Spleen (tissue), 11 donors: ENCODE measurements at regions not wholly inside any gene's neighbourhood (a gene's known extent, or its start where the extent isn't known, plus 50 kb on each side); places are given as distances from the start of the nearest gene placed in this dataset.

Experiments
- DNase-seq: peaks from one replicate; pipeline ENCODE4 v3.0.0-alpha.2; 2020
- H3K27ac ChIP-seq, 8 donors: fragments of 200-600 bp; sonication (generic) in 7 of 8; 1 replicate in 4 of 8; 2 replicates in 4 of 8; pipeline versions ENCODE4 v1.5.0 to v1.8.0; 2016 to 2021; ENCODE audit warnings: inconsistent platforms in 4 of 8, mild to moderate bottlenecking in 4 of 8, moderate library complexity in 1 of 8
- H3K27me3 ChIP-seq, 7 donors: fragments of 200-600 bp; sonication (generic) in 6 of 7; replicated peaks in 1 of 7; 1 replicate in 4 of 7; 2 replicates in 3 of 7; pipeline versions ENCODE4 v1.5.0 to v1.8.0; 2016 to 2021; ENCODE audit warnings: inconsistent platforms in 3 of 7, mild to moderate bottlenecking in 1 of 7
- H3K36me3 ChIP-seq, 6 donors: fragments of 200-600 bp; sonication (generic) in 5 of 6; 1 replicate in 4 of 6; 2 replicates in 2 of 6; pipeline versions ENCODE4 v1.5.0 to v1.8.0; 2016 to 2021; ENCODE audit warnings: inconsistent platforms in 2 of 6
- H3K4me1 ChIP-seq, 6 donors: fragments of 200-600 bp; sonication (generic) in 5 of 6; 1 replicate in 3 of 6; 2 replicates in 3 of 6; pipeline versions ENCODE4 v1.5.0 to v1.8.0; 2016 to 2021; ENCODE audit warnings: inconsistent platforms in 3 of 6
- H3K4me3 ChIP-seq, 8 donors: fragments of 200-600 bp; sonication (generic) in 7 of 8; 1 replicate in 4 of 8; 2 replicates in 4 of 8; pipeline versions ENCODE4 v1.5.0 to v1.8.0; 2016 to 2021; ENCODE audit warnings: inconsistent platforms in 4 of 8, mild to moderate bottlenecking in 4 of 8, moderate library complexity in 2 of 8
- H3K9me3 ChIP-seq, 8 donors: fragments of 200-600 bp; sonication (generic) in 7 of 8; 1 replicate in 4 of 8; 2 replicates in 4 of 8; pipeline versions ENCODE4 v1.5.0 to v1.8.0; 2016 to 2021; ENCODE audit warnings: inconsistent platforms in 4 of 8
- CTCF ChIP-seq, 11 experiments: fragments of 200-600 bp in 7 of 11; fragments of 450-650 bp in 4 of 11; sonication (generic) in 4 of 11; IDR thresholded peaks in 8 of 11; conservative IDR thresholded peaks in 3 of 11; 1 replicate in 7 of 11; 2 replicates in 4 of 11; pipeline versions ENCODE4 v1.4.0 to v1.8.0; 2016 to 2021; ENCODE audit warnings: antibody characterized with exemption in 11 of 11, inconsistent platforms in 4 of 11, mild to moderate bottlenecking in 1 of 11
- POLR2A ChIP-seq, 3 donors: fragments of 450-650 bp; IDR thresholded peaks; one replicate each; pipeline ENCODE4 v1.5.1; 2017; ENCODE audit warnings: antibody characterized with exemption in 3 of 3, mild to moderate bottlenecking in 1 of 3
- POLR2AphosphoS5 ChIP-seq, 3 donors: sonication (generic); formaldehyde crosslinking; IDR thresholded peaks; one replicate each; pipeline ENCODE4 v1.5.1; 2017; ENCODE audit warnings: antibody characterized with exemption in 3 of 3
- WGBS, 5 donors: extraction: QIAGEN DNeasy Blood & Tissue Kit in 3 of 5; methylation state at CpG; one replicate each; pipeline versions ENCODE4 v1.1.5 to v1.1.7; 2013 to 2018; 5-methylcytosine and 5-hydroxymethylcytosine counted together
- intact Hi-C: fragments of 100-400 bp; cut with DNase I; formaldehyde crosslinking; loops from one replicate; pipeline ENCODE4 v1.15.0; 2023; ENCODE audit warnings: low total_unique reads
- small RNA-seq, 4 donors: library from RNA; depleted of rRNA; stranded (forward); fragments of <200 nt; gene quantifications; one replicate each; pipeline ENCODE3, GENCODE V24; 2016
- donor health status: healthy with polysubstance abuse.
- donor health status: DM: no; HTN: no; CAD: no; lungs with moderate emphysema.
- donor health status: DM: no; HTN: no; CAD: no.
- donor health status: Bipolar disorder and iron deficiency.
- donor health status: healthy.
- donor health status: DM: no; HTN: no; CAD: no.
- donor health status: DM: yes; HTN: yes; CAD: no.

- no peak for TF ChIP-seq CTCF (IDR thresholded peaks at IDR 0.05 in 8 of 11, conservative IDR thresholded peaks at IDR 0.05 in 3 of 11)
- TF ChIP-seq POLR2AphosphoS5 (IDR thresholded peaks at IDR 0.05): no peak
- TF ChIP-seq POLR2A (IDR thresholded peaks at IDR 0.05): no peak
- Histone ChIP-seq H3K4me1 (peaks cover 0 to 3% (median 0%) of the 10 kb centered on the region in 6 donors), H3K4me3 (no peak overlapping the region), H3K27me3 (no peaks in the 10 kb centered on the region), H3K9me3 (no peaks in the 10 kb centered on the region), H3K36me3 (no peaks in the 10 kb centered on the region), H3K27ac (no peak overlapping the region)
- DNase-seq: no peak
- 60 to 84% (median 72%) methylated on average over 3 of the region's 3 CpGs for WGBS, 5 donors
- intact Hi-C loops: no loop called here
Measured at GRCh38 chr12:104814944-104815343, 143.1 kb downstream of the SLC41A2 start.

Small RNAs in the stretch of these regions (small RNA-seq; reads per million reads assigned to genes)
- 0 reads per million in 4 donors for gene RF00019
